Type B pancreatic cell (in vitro differentiated cells): ENCODE measurements at regions not wholly inside any gene's neighbourhood (a gene's known extent, or its start where the extent isn't known, plus 50 kb on each side); places are given as distances from the start of the nearest gene placed in this dataset.

Source experiments
- DNase-seq: peaks from one replicate; pipeline ENCODE4 v3.0.0; 2021; ENCODE audit warnings: mixed read lengths; ENCODE audit not compliant: unreplicated experiment; ENCODE audit errors: extremely low spot score
- H3K27ac Mint-ChIP-seq: 2 replicates; pipeline ENCODE4 v1.8.0; 2021; ENCODE audit warnings: mild to moderate bottlenecking, mixed read lengths
- H3K27me3 Mint-ChIP-seq: 2 replicates; pipeline ENCODE4 v1.8.0; 2021; ENCODE audit warnings: mixed read lengths
- H3K36me3 Mint-ChIP-seq: 2 replicates; pipeline ENCODE4 v1.8.0; 2021; ENCODE audit warnings: mixed read lengths
- H3K4me1 Mint-ChIP-seq: one replicate; pipeline ENCODE4 v1.8.0; 2021; ENCODE audit warnings: mixed read lengths; ENCODE audit not compliant: unreplicated experiment
- H3K4me3 Mint-ChIP-seq: 2 replicates; pipeline ENCODE4 v1.8.0; 2021; ENCODE audit warnings: mild to moderate bottlenecking, mixed read lengths
- H3K9me3 Mint-ChIP-seq: 2 replicates; pipeline ENCODE4 v1.8.0; 2021; ENCODE audit warnings: mixed read lengths
- CTCF ChIP-seq: fragments of 200-600 bp; sonication (generic); conservative IDR thresholded peaks from 2 replicates; pipeline ENCODE4 v1.5.0; 2021; ENCODE audit warnings: antibody characterized with exemption, mild to moderate bottlenecking

- no peak overlapping the region for H3K27ac Mint-ChIP-seq
- no peak for TF ChIP-seq CTCF
- DNase-seq: no peak
- H3K27me3 Mint-ChIP-seq: no peaks in the 10 kb centered on the region
- H3K36me3 Mint-ChIP-seq: no peaks in the 10 kb centered on the region
- no peak overlapping the region for H3K4me3 Mint-ChIP-seq
- H3K4me1 Mint-ChIP-seq: no peaks in the 10 kb centered on the region
- H3K9me3 Mint-ChIP-seq: peaks cover 4% of the 10 kb centered on the region
These were observed 316.4 kb upstream of the MBL2 start for GRCh38 chr10:53088961-53089360.

GRCh38 chr10:53079283-53079682 is 306.7 kb upstream of the MBL2 start:
- no peak for DNase-seq
- Mint-ChIP-seq H3K36me3 (no peaks in the 10 kb centered on the region), H3K4me3 (no peak overlapping the region), H3K27me3 (no peaks in the 10 kb centered on the region), H3K4me1 (no peaks in the 10 kb centered on the region), H3K9me3 (peaks cover 17% of the 10 kb centered on the region), H3K27ac (no peak overlapping the region)
- no peak for TF ChIP-seq CTCF

GRCh38 chr10:53076948-53077347 is 304.4 kb upstream of the MBL2 start:
- H3K4me3 Mint-ChIP-seq: no peak overlapping the region
- no peaks in the 10 kb centered on the region for H3K36me3 Mint-ChIP-seq
- no peaks in the 10 kb centered on the region for H3K4me1 Mint-ChIP-seq
- DNase-seq: no peak
- H3K9me3 Mint-ChIP-seq: peaks cover 8% of the 10 kb centered on the region
- TF ChIP-seq CTCF: no peak
- H3K27ac Mint-ChIP-seq: no peak overlapping the region
- no peaks in the 10 kb centered on the region for H3K27me3 Mint-ChIP-seq

GRCh38 chr10:53075469-53075868 is 302.9 kb upstream of the MBL2 start:
- Mint-ChIP-seq H3K27ac (no peak overlapping the region), H3K9me3 (no peaks in the 10 kb centered on the region), H3K27me3 (no peaks in the 10 kb centered on the region), H3K36me3 (no peaks in the 10 kb centered on the region), H3K4me1 (no peaks in the 10 kb centered on the region), H3K4me3 (no peak overlapping the region)
- no peak for DNase-seq
- no peak for TF ChIP-seq CTCF

- H3K36me3 Mint-ChIP-seq: no peaks in the 10 kb centered on the region
- no peaks in the 10 kb centered on the region for H3K9me3 Mint-ChIP-seq
- no peaks in the 10 kb centered on the region for H3K27me3 Mint-ChIP-seq
These were observed 299.6 kb upstream of the MBL2 start for GRCh38 chr10:53072144-53072543.

More at GRCh38 chr10:53072144-53072543, 299.6 kb upstream of the MBL2 start:
- TF ChIP-seq CTCF: no peak
- Mint-ChIP-seq H3K4me1 (no peaks in the 10 kb centered on the region), H3K27ac (no peak overlapping the region), H3K4me3 (no peak overlapping the region)
- DNase-seq: no peak
